Skeletal muscle satellite cell (primary cell): ENCODE measurements at regions not wholly inside any gene's neighbourhood (a gene's known extent, or its start where the extent isn't known, plus 50 kb on each side); places are given as distances from the start of the nearest gene placed in this dataset.
A peak's percentile ranks its signal among the peaks of the same experiment; 100 is the strongest.
"Not testable (repeated sequence)": the region's sequence is repeated elsewhere in the genome, so short reads cannot be mapped to it uniquely, and the experiment has no call there.

Experiments
- H3K27me3 ChIP-seq: 2 replicates; pipeline ENCODE4 v1.7.0; 2013; ENCODE audit warnings: low read length; ENCODE audit not compliant: control insufficient read depth, insufficient read depth
- H3K36me3 ChIP-seq: 2 replicates; pipeline ENCODE4 v1.7.0; 2013; ENCODE audit warnings: mild to moderate bottlenecking, control low read depth, low read length; ENCODE audit not compliant: insufficient read depth
- H3K4me1 ChIP-seq: 2 replicates; pipeline ENCODE4 v1.7.0; 2013; ENCODE audit warnings: low read length; ENCODE audit not compliant: control insufficient read depth, insufficient read depth
- H3K4me2 ChIP-seq: 2 replicates; pipeline ENCODE4 v1.7.0; 2013; ENCODE audit warnings: mild to moderate bottlenecking, low read length
- H3K4me3 ChIP-seq: 2 replicates; pipeline ENCODE4 v1.7.0; 2013; ENCODE audit warnings: low read length
- H3K9ac ChIP-seq: 2 replicates; pipeline ENCODE4 v1.7.0; 2013; ENCODE audit warnings: mild to moderate bottlenecking, low read depth, low read length, moderate library complexity
- H3K9me3 ChIP-seq: replicated peaks from 2 replicates; pipeline ENCODE4 v1.7.0; 2013; ENCODE audit warnings: mild to moderate bottlenecking, control low read depth, low read length

DNA sequence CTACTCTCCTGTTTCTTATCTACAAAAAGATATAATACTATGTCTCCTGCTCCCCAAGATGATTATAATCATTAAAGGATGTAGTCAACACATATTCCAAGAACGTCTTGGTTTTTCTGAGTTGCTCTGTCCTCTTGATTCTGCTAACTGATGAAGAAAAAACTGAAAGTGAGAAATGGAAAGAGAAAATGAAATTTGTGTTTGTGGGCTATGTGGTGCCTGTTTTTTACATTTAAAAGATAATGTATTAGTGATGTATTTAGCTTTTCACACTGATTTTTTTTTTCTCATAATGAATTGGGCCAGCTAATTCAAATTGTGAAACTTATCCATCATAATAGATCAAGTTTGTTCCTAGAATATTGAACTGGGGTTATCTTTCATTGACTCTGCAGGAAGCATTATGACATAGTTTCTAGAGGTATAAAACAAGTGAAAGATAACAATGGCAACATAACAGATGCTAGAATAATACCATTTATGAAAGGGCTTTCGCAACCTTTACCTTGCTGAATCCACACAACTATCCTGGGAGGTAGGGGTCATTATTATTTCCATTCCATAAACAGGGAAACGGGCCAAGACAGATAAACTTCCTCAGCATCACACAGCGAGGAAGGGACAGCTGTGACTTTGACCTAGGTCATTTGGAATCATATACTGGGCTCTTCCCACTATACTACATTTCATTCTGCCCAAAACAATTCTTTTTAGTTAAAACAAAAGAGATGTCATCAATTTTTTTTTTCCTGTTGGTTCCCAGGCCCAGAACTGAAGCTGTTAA, 336.7 kb downstream of the GJA1 start:
- H3K4me2 ChIP-seq, result no peak overlapping the region
- H3K4me3 ChIP-seq, result no peak overlapping the region
- H3K4me1 ChIP-seq, result no peaks in the 10 kb centered on the region

DNA sequence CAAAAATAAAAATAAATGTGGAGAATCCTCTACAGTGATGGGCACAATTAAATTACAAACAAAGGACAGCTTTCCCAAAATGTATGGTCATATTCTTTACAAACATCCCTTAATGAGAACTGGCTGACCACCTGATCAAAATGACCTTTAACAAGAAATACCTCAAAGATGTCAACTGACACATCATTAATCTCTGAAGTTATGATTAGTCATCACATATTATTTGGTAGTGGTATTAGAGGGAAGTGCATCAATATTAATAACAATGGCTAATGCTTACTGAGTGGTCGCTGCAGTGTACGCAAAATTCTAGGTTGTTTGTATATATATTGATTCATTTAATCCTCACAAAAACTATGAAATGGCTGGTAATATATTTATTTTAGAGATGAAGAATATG, 340.6 kb downstream of the GJA1 start:
- H3K36me3 ChIP-seq, result no peaks in the 10 kb centered on the region
- H3K9ac ChIP-seq, result no peak overlapping the region
- peaks cover 17% of the 10 kb centered on the region for H3K4me1 ChIP-seq
- no peak overlapping the region for H3K4me3 ChIP-seq
- H3K27me3 ChIP-seq, result no peaks in the 10 kb centered on the region
- H3K4me2 ChIP-seq, result no peak overlapping the region
- H3K9me3 ChIP-seq, result no peaks in the 10 kb centered on the region

More for the DNA sequence above, 336.7 kb downstream of the GJA1 start:
- H3K9me3 ChIP-seq, result no peaks in the 10 kb centered on the region
- no peak overlapping the region for H3K9ac ChIP-seq
- no peaks in the 10 kb centered on the region for H3K36me3 ChIP-seq
- H3K27me3 ChIP-seq, result no peaks in the 10 kb centered on the region

DNA sequence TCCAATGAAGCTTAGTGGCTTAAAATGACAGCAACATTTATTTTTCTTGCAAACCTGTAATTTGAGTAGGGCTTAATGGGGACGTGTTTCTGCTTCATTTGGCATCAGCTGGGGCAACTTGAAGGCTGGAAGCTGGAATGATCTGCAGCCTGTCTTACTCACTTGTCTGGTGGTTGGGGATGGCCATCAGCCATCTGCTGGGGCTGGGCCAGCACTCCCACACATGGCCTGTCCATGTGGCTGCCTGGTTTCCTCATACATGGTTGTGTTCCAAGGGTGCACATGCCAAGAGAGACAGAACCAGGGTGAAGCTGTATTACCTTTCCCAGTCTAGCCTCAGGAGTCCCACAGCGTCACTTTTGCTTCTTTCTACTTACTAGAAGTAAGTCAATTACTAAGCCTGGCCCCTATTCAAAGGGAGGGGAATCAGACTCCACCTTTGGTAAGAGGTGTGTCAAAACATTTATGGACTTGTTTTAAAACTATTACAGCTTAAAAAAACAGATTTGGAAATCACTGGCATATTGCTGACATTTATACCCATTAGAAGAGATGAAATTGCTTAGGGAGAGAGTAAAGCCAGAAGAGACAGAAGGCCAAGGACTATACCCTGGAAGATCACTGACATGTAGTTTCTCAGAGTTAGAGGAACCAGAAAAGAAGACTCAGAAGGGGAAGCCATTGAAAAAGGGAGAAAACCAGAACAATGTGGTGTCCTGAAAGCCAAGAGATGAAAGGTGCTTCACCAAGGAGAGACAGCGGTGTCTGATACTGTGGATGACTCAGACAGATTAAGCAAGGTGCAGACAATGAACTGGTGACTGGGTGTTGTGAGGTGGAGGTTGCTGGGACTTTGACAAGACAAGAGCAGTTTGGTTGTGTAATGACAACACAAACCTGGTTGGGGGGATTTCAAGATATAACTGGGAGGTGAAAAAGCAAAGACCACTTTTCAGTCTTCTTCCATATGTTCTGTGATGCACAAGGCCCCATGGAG, 345.2 kb downstream of the GJA1 start:
- Histone ChIP-seq H3K9ac (no peak overlapping the region), H3K4me3 (no peak overlapping the region), H3K9me3 (no peaks in the 10 kb centered on the region), H3K4me2 (peak overlapping the region; percentile 40), H3K27me3 (no peaks in the 10 kb centered on the region), H3K36me3 (no peaks in the 10 kb centered on the region), H3K4me1 (peaks cover 20% of the 10 kb centered on the region)

DNA sequence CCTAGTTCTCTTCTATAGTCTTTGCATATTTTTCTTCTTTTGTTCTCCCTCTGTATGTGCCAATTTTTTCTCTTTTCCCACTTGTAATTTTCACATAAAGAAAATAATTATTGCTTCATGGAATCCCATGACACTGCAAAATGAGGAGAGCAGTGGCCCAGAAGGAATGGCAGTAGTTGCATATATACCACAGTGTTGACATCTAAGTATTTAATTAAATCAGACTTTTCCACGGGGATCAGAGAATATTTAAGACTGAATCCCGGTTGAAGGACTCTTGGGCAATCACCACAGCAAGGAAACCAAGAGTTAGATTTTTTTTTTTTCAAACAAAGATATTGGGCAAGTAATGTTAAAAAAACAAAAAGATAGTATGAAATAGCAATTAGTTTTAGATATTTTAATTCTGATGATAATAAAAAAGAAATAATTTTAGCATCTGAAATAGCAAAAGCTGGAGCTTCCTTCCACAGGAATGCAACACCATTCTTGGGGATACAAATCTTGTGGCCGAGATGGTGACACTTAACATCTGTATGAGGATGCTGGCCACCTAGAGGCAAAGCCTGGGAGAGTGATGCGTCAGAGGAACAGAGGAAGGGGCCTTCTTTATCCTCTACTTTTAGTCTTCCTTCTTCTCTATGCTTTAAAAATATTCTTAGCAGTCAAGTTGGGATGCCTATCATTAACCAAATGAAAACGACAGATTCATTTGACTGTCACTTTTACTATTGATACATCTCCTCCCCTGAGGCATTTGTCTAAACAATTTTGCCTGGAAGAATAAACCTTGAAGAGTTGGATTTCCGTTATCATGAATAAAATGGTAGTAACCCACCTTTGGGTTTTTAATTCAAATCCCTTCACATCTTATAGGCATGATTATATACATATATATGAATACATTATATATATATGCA, 356.2 kb downstream of the GJA1 start:
- H3K4me3 ChIP-seq, result no peak overlapping the region
- no peak overlapping the region for H3K9ac ChIP-seq
- H3K4me2 ChIP-seq, result no peak overlapping the region
- no peaks in the 10 kb centered on the region for H3K36me3 ChIP-seq
- no peaks in the 10 kb centered on the region for H3K9me3 ChIP-seq
- H3K27me3 ChIP-seq, result no peaks in the 10 kb centered on the region
- peaks cover 17% of the 10 kb centered on the region for H3K4me1 ChIP-seq

DNA sequence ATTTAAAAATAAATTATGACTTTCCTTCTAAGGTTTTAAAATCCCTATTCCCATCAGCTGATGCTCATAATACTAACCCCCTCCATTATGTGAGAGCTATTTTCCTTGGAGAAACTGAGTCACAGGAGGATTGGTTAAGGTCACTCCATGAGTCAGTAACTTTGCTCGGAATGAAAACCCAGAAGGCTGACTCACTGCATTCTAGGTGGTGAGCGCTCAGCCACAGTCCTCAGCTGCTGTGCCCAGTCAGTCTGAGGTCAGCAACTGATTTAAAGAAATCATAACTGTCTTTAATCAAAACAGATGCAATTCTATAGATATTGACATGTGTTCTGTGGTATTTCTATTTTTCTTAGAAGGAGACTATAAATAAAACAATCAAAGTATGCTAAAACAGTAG, 359.2 kb downstream of the GJA1 start:
- Histone ChIP-seq H3K9me3 (no peaks in the 10 kb centered on the region), H3K4me3 (no peak overlapping the region), H3K9ac (peak overlapping the region; percentile 33), H3K36me3 (no peaks in the 10 kb centered on the region), H3K4me1 (peaks cover 17% of the 10 kb centered on the region), H3K4me2 (peak overlapping the region; percentile 12), H3K27me3 (no peaks in the 10 kb centered on the region)

DNA sequence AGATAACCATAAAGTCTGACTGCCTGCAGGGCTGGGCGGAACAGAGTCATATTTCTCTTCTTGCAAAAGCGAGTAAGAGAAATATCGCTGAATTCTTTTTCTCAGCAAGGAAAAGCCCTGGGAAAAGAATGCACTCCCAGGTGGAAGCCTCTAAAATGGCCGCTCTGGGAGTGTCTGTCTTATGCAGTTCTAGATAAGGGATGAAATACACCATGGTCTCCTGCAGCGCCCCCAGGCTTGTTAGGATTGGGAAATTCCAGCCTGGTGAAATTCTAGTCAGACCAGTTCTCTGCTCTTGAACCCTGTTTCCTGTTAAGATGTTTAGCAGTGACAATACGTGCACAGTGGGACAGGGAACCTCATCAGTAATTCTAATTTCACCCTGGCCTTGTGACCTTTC, 362.2 kb downstream of the GJA1 start:
- not testable (repeated sequence) for H3K4me3 ChIP-seq, H3K4me2 ChIP-seq, H3K36me3 ChIP-seq, H3K9me3 ChIP-seq, H3K9ac ChIP-seq, H3K27me3 ChIP-seq
- H3K4me1 ChIP-seq, result peaks cover 17% of the 10 kb centered on the region

DNA sequence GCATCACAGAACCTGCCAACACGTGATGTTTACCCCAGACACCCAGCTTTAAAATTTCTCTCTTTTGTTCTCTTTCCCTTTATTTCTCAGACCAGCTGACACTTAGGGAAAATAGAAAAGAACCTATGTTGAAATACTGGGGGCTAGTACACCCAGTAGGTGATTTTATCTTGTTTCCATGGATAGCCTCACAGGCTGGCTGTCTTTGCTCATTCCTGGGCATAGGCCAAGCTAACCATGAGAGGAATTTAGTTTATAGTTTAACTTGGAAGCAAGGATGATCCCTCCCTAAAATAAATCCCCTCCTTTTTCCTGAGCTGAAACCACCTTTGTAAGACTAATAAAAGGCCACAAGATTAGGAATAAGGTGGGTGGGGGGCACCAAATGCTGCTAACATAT, 362.7 kb downstream of the GJA1 start:
- not testable (repeated sequence) for H3K4me3 ChIP-seq, H3K9ac ChIP-seq, H3K4me2 ChIP-seq, H3K36me3 ChIP-seq, H3K9me3 ChIP-seq, H3K27me3 ChIP-seq
- peaks cover 17% of the 10 kb centered on the region for H3K4me1 ChIP-seq

DNA sequence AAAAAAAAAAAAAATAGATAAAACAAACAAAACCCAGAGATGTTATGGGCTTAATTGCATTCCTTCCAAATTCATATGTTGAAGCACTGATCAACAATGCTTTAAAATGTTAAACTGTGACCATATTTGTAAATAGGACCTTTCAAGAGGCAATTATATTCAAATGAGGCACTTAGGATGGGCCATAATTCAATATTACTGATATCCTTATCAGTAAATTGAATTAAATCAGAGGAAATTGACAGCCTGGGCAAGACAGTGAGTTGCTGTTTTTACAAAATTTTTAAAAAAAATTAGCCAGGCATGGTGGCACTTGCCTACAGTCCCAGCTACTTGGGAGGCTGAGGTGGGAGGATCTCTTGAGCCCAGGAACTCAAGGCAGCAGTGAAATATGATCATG, 364.1 kb downstream of the GJA1 start:
- no peaks in the 10 kb centered on the region for H3K36me3 ChIP-seq
- no peaks in the 10 kb centered on the region for H3K9me3 ChIP-seq
- no peak overlapping the region for H3K4me3 ChIP-seq
- peaks cover 6% of the 10 kb centered on the region for H3K4me1 ChIP-seq
- no peak overlapping the region for H3K9ac ChIP-seq
- no peak overlapping the region for H3K4me2 ChIP-seq
- no peaks in the 10 kb centered on the region for H3K27me3 ChIP-seq

DNA sequence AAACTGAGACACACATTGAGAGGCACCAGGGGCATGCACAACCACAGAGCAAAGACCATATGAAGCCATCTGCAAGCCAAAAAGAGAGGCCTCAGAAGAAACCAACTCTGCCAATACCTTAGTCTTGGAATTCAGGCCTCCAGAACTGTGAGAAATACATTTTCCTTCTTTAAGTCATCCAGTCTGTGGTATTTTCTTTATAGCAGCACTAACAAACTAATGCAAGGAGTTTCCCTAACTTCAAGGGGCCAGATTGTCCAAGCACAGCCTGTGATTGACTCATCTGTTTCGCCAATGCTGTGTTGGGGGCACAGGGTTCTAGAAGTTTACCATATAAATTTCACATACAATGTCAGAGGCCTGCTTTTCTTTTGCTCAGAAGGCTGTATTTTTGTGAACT, 364.6 kb downstream of the GJA1 start:
- no peak overlapping the region for H3K4me2 ChIP-seq
- peaks cover 3% of the 10 kb centered on the region for H3K4me1 ChIP-seq
- H3K4me3 ChIP-seq, result no peak overlapping the region
- no peak overlapping the region for H3K9ac ChIP-seq
- no peaks in the 10 kb centered on the region for H3K9me3 ChIP-seq
- H3K27me3 ChIP-seq, result no peaks in the 10 kb centered on the region
- H3K36me3 ChIP-seq, result no peaks in the 10 kb centered on the region

DNA sequence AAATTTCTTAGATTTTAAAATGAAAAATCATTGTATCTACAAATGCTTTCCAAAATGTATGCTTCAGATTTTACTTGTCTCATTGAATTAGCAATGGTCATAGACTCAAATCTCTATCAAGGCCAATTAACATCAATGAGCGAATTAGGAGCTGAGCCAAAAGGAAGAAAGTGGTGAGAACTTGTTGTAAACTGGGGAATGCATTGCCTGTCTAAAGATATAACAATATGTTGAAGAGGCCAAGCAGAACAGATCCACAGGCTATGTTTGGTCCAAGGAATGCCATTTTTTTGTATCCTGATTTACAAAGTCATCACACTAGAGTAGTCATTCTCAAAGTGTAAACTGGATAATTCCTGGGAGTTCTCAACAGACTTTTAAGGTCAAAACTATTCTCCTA, 370.7 kb downstream of the GJA1 start:
- Histone ChIP-seq H3K9me3 (no peaks in the 10 kb centered on the region), H3K4me2 (no peak overlapping the region), H3K9ac (no peak overlapping the region), H3K4me1 (peaks cover 7% of the 10 kb centered on the region), H3K36me3 (no peaks in the 10 kb centered on the region), H3K4me3 (no peak overlapping the region), H3K27me3 (no peaks in the 10 kb centered on the region)

DNA sequence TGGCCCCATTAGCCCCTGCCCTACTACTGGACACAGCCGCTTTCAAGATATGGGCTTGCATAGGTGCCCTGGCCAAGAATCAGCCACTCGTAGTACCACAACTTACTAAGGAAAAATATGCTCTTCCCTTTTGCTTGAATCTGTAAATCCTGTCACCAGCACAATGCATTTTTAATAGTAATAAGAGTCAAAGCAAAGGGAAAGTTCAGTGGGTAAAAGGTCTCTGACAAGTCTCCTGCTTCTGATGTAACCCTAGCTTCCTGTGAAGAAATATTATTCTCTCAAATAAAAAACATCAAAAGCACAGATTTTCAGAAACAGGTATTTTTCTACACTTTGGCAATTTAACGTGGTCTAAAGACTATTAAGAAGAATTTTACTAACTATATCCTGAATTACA, 373.8 kb downstream of the GJA1 start:
- Histone ChIP-seq H3K36me3 (no peaks in the 10 kb centered on the region), H3K4me3 (no peak overlapping the region), H3K27me3 (no peaks in the 10 kb centered on the region), H3K4me1 (peaks cover 7% of the 10 kb centered on the region), H3K9me3 (no peaks in the 10 kb centered on the region), H3K9ac (no peak overlapping the region), H3K4me2 (no peak overlapping the region)
